Skeletal muscle satellite cell (primary cell): ENCODE measurements at regions not wholly inside any gene's neighbourhood (a gene's known extent, or its start where the extent isn't known, plus 50 kb on each side); places are given as distances from the start of the nearest gene placed in this dataset.

Experiments used
- H3K27me3 ChIP-seq: 2 replicates; pipeline ENCODE4 v1.7.0; 2013; ENCODE audit warnings: low read length; ENCODE audit not compliant: control insufficient read depth, insufficient read depth
- H3K36me3 ChIP-seq: 2 replicates; pipeline ENCODE4 v1.7.0; 2013; ENCODE audit warnings: mild to moderate bottlenecking, control low read depth, low read length; ENCODE audit not compliant: insufficient read depth
- H3K4me1 ChIP-seq: 2 replicates; pipeline ENCODE4 v1.7.0; 2013; ENCODE audit warnings: low read length; ENCODE audit not compliant: control insufficient read depth, insufficient read depth
- H3K4me2 ChIP-seq: 2 replicates; pipeline ENCODE4 v1.7.0; 2013; ENCODE audit warnings: mild to moderate bottlenecking, low read length
- H3K4me3 ChIP-seq: 2 replicates; pipeline ENCODE4 v1.7.0; 2013; ENCODE audit warnings: low read length
- H3K9ac ChIP-seq: 2 replicates; pipeline ENCODE4 v1.7.0; 2013; ENCODE audit warnings: mild to moderate bottlenecking, low read depth, low read length, moderate library complexity
- H3K9me3 ChIP-seq: replicated peaks from 2 replicates; pipeline ENCODE4 v1.7.0; 2013; ENCODE audit warnings: mild to moderate bottlenecking, control low read depth, low read length

DNA sequence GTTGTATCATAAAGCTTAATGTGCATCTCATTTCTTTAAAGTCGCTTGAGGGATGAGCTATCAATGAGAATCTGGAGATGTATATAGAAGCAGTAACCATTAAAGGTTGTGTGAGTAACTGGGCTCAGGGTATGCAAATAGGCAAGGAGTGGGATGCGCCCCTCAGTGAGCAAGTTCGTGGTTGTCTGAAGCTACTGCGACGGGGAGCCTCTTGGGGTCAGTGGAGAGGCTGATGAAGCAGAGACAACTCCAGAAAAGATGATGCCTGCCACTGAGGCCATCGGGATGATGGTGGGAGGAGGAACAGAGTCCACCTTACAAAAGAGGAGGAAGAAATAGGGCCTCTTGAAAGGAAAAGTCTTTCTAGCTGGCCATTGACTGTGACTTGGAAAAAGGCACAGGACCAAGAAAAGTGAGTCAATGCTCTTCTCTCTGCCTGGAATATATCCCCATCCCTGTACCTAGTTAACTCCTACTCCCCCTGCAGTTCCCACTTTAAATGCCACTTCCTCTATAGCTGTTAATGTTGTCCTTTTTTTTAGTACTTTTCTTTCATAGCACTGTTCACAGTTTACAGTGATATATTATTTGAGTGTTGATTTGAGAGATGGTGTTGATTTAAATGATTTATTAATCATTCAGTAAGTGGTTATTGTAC lies 51.4 kb upstream of the LSM6 start:
- no peaks in the 10 kb centered on the region for H3K36me3 ChIP-seq
- H3K27me3 ChIP-seq = no peaks in the 10 kb centered on the region
- no peaks in the 10 kb centered on the region for H3K4me1 ChIP-seq
- H3K4me3 ChIP-seq = no peak overlapping the region
- no peak overlapping the region for H3K4me2 ChIP-seq
- no peak overlapping the region for H3K9ac ChIP-seq
- H3K9me3 ChIP-seq = no peaks in the 10 kb centered on the region

DNA sequence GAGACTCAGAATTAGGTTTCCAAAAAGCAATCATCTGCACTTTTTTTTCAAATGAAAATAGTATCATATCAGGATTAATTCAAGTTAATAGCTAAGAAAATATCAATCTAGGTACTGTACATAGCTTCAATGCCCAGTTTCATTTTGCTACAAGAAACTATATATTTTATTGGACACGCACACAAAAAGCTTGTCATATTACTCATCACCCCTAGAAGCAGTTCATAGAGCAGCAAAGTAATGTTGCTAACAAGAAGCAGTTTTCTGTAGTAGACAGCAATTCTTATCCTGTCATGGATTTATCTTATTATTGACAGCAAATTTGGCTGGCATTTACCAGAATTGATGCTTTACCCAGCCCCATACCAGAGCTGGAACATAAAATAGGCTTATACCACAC lies 52.3 kb upstream of the LSM6 start:
- Histone ChIP-seq H3K9me3 (no peaks in the 10 kb centered on the region), H3K27me3 (no peaks in the 10 kb centered on the region), H3K36me3 (no peaks in the 10 kb centered on the region), H3K4me2 (no peak overlapping the region), H3K4me1 (no peaks in the 10 kb centered on the region), H3K9ac (no peak overlapping the region), H3K4me3 (no peak overlapping the region)

DNA sequence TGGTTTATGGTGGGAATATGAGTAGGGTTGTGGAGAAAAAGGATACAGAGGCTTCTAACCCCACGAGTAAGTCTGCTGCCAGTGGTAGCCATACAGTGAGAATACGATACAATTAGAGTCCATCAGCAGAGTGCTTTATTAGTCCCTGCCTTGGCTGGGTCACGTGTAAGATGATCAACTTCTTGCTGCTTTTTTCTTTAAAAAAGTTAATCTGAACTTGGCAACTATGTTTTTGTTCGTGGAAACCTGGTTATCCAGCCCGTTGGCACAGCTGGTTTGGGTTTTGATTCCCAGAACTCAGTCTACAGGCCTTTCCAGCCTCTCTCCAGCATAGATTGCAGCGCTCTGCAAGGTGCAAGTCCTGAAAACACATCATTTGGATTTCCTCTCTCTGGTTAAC lies 53.1 kb upstream of the LSM6 start:
- H3K9ac ChIP-seq = no peak overlapping the region
- no peaks in the 10 kb centered on the region for H3K36me3 ChIP-seq
- no peak overlapping the region for H3K4me2 ChIP-seq
- H3K4me3 ChIP-seq = no peak overlapping the region
- no peaks in the 10 kb centered on the region for H3K9me3 ChIP-seq
- no peaks in the 10 kb centered on the region for H3K27me3 ChIP-seq
- no peaks in the 10 kb centered on the region for H3K4me1 ChIP-seq

DNA sequence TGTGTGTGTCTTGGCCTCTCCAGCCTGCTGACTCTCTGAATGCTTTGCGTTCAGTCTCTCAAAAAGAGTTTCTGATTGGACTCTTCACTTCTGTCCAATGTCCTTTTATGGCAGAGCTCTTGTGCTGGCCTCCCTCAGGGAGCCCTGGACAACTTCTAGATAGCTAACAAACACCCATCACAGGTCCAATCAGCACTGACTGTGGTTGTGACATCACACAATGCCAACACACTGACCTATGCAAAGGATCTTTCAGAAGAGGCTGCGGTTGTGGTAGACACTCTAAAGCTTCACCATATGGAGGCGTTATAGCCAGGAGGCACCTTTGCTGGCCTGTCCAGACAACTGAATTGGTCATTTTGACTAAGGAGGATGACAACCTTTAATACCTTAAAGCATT lies 53.8 kb upstream of the LSM6 start:
- Histone ChIP-seq H3K27me3 (no peaks in the 10 kb centered on the region), H3K9ac (no peak overlapping the region), H3K4me2 (no peak overlapping the region), H3K36me3 (no peaks in the 10 kb centered on the region), H3K4me3 (no peak overlapping the region), H3K9me3 (no peaks in the 10 kb centered on the region), H3K4me1 (no peaks in the 10 kb centered on the region)

DNA sequence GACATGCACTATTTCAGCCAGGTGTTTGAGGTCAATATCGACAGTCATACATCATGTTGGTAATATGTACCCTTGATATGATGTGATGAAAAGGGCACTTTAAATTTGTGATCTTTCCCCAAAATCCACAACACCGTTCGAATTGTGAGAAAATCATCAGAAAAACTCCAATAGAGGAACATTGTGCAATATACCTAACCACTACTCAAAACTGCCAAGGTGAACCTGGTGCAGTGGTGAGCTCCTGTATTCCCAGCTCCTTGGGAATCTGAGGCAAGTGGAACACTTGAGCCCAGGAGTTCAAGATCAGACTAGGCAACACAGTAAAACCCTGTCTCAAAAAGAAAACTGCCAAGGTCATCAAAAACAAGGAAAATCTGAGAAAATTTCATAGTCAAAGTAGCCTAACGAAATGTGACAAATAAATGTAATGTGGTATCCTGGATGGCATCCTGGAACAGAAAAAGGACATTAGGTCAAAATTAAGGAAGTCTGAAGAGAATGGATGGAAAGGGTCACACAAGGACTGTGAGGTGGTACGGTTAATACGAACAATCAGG lies 55.6 kb upstream of the LSM6 start:
- H3K36me3 ChIP-seq = no peaks in the 10 kb centered on the region
- no peaks in the 10 kb centered on the region for H3K9me3 ChIP-seq
- no peak overlapping the region for H3K4me3 ChIP-seq
- H3K9ac ChIP-seq = no peak overlapping the region
- H3K27me3 ChIP-seq = no peaks in the 10 kb centered on the region
- no peaks in the 10 kb centered on the region for H3K4me1 ChIP-seq
- no peak overlapping the region for H3K4me2 ChIP-seq

GRCh38 chr4:146114066-146114465 lies 61.5 kb upstream of the LSM6 start:
- H3K9me3 ChIP-seq = no peaks in the 10 kb centered on the region

DNA sequence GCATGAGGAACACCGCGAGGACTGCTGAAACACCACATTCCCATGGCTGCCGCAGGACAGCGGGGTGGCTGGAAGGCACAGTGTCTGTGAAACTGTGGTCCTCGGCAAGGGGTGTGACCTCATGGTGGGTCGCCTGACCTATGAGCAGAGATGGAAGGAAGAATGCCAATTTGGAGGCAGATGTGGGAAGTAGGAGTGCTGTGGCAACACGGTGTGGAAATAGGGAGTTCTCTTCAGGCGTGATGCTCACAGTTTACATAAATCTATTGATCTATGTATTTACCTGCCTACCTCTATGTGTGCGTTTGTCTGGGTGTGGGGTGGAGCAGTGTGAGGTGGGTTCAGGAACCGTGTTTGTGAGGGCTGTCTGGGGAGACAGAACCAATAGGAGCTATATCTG lies 62.3 kb upstream of the LSM6 start:
- no peak overlapping the region for H3K4me3 ChIP-seq
- no peak overlapping the region for H3K9ac ChIP-seq
- no peaks in the 10 kb centered on the region for H3K4me1 ChIP-seq
- no peak overlapping the region for H3K4me2 ChIP-seq
- no peaks in the 10 kb centered on the region for H3K36me3 ChIP-seq
- H3K27me3 ChIP-seq = peaks cover 3% of the 10 kb centered on the region
- H3K9me3 ChIP-seq = no peaks in the 10 kb centered on the region

More at GRCh38 chr4:146114066-146114465, 61.5 kb upstream of the LSM6 start:
- Histone ChIP-seq H3K4me1 (no peaks in the 10 kb centered on the region), H3K36me3 (no peaks in the 10 kb centered on the region), H3K4me2 (no peak overlapping the region), H3K27me3 (peaks cover 3% of the 10 kb centered on the region), H3K9ac (no peak overlapping the region), H3K4me3 (no peak overlapping the region)

GRCh38 chr4:146112389-146112788 lies 63.1 kb upstream of the LSM6 start:
- no peak overlapping the region for H3K4me2 ChIP-seq
- H3K9me3 ChIP-seq = no peaks in the 10 kb centered on the region
- no peaks in the 10 kb centered on the region for H3K4me1 ChIP-seq
- peaks cover 3% of the 10 kb centered on the region for H3K27me3 ChIP-seq
- H3K4me3 ChIP-seq = no peak overlapping the region
- no peaks in the 10 kb centered on the region for H3K36me3 ChIP-seq
- H3K9ac ChIP-seq = no peak overlapping the region

- H3K36me3 ChIP-seq = no peaks in the 10 kb centered on the region
- H3K9ac ChIP-seq = no peak overlapping the region
- no peak overlapping the region for H3K4me3 ChIP-seq
- peaks cover 3% of the 10 kb centered on the region for H3K27me3 ChIP-seq
- no peaks in the 10 kb centered on the region for H3K9me3 ChIP-seq
- H3K4me1 ChIP-seq = no peaks in the 10 kb centered on the region
- no peak overlapping the region for H3K4me2 ChIP-seq
Observed at GRCh38 chr4:146110871-146111485, 64.5 kb upstream of the LSM6 start.

GRCh38 chr4:146108756-146109155 lies 66.8 kb upstream of the LSM6 start:
- Histone ChIP-seq H3K4me2 (no peak overlapping the region), H3K4me1 (no peaks in the 10 kb centered on the region), H3K9ac (no peak overlapping the region), H3K36me3 (no peaks in the 10 kb centered on the region), H3K9me3 (no peaks in the 10 kb centered on the region), H3K4me3 (no peak overlapping the region), H3K27me3 (no peaks in the 10 kb centered on the region)

DNA sequence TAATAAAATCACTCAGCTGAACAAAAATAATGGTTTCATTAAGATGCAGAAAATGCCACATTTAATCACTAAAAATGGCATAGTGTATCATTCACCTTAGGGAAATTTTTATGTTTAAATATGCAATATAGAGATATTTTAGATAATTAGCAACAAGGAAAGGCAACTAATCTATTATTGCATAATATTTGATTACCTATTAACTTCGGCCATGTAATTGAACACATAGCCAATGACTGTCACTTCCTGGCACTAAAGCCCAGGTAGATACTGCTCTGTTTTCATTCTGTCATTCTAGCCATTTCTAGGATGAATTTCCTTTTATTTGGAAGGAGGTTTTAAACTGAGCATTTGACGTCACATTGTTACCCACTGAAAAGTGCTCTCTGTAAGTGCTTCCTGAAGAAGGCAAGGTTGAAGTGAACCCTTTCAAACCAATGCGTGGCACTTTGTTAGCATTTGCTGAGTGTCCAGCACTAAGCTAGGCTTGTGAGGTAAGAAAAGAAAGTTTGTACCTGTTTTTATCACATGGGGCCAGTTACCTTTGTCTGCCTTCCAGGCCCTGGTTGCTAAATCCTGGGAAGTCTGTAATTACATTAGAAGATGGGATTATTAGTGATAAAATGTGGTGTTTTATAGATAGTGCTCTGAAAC lies 67.8 kb upstream of the LSM6 start:
- no peaks in the 10 kb centered on the region for H3K9me3 ChIP-seq
- H3K4me2 ChIP-seq = no peak overlapping the region
- no peak overlapping the region for H3K9ac ChIP-seq
- H3K36me3 ChIP-seq = no peaks in the 10 kb centered on the region
- no peak overlapping the region for H3K4me3 ChIP-seq
- no peaks in the 10 kb centered on the region for H3K27me3 ChIP-seq
- no peaks in the 10 kb centered on the region for H3K4me1 ChIP-seq
